Activated gamma-delta T cell treated with anti-CD3 and anti-CD28 coated beads, Interleukin-2, amount 50 U/mL, for 16 hours (primary cell): ENCODE measurements at regions not wholly inside any gene's neighbourhood (a gene's known extent, or its start where the extent isn't known, plus 50 kb on each side); places are given as distances from the start of the nearest gene placed in this dataset.

ENCODE experiments used
- DNase-seq: peaks from one replicate; pipeline ENCODE4 v3.0.0-alpha.2; 2020; ENCODE audit warnings: low read depth

- no peak for DNase-seq
These were observed 86.8 kb upstream of the STARD13 start for GRCh38 chr13:33372251-33372919.

- no peak for DNase-seq
These were observed 88.1 kb upstream of the STARD13 start for GRCh38 chr13:33373624-33374023.

GRCh38 chr13:33375421-33375820, 89.9 kb upstream of the STARD13 start:
- no peak for DNase-seq

GRCh38 chr13:33376212-33376611, 90.7 kb upstream of the STARD13 start:
- DNase-seq, result no peak

- DNase-seq, result no peak
These were observed 91.9 kb upstream of the STARD13 start for GRCh38 chr13:33377411-33377810.

GRCh38 chr13:33377825-33378224, 92.3 kb upstream of the STARD13 start:
- DNase-seq, result no peak

- no peak for DNase-seq
These were observed 94.1 kb upstream of the STARD13 start for GRCh38 chr13:33379608-33380007.

- DNase-seq, result no peak
These were observed 95.0 kb upstream of the STARD13 start for GRCh38 chr13:33380487-33381079.

- DNase-seq, result no peak
These were observed 95.6 kb upstream of the STARD13 start for GRCh38 chr13:33381180-33381579.

- no peak for DNase-seq
These were observed 96.4 kb upstream of the STARD13 start for GRCh38 chr13:33381906-33382305.

- no peak for DNase-seq
These were observed 98.4 kb upstream of the STARD13 start for GRCh38 chr13:33383724-33384577.

- DNase-seq, result no peak
These were observed 102.9 kb upstream of the STARD13 start for GRCh38 chr13:33388286-33388998.

GRCh38 chr13:33392794-33393405, 107.3 kb upstream of the STARD13 start:
- no peak for DNase-seq

GRCh38 chr13:33394294-33394932, 108.9 kb upstream of the STARD13 start:
- no peak for DNase-seq

GRCh38 chr13:33401238-33401637, 115.7 kb upstream of the STARD13 start:
- no peak for DNase-seq

GRCh38 chr13:33402975-33403374, 117.4 kb upstream of the STARD13 start:
- no peak for DNase-seq

- DNase-seq, result no peak
These were observed 118.3 kb upstream of the STARD13 start for GRCh38 chr13:33403807-33404362.

- DNase-seq, result no peak
These were observed 119.8 kb upstream of the STARD13 start for GRCh38 chr13:33405371-33405770.

GRCh38 chr13:33409673-33410510, 124.3 kb upstream of the STARD13 start:
- no peak for DNase-seq

GRCh38 chr13:33410619-33411018, 125.1 kb upstream of the STARD13 start:
- no peak for DNase-seq
